ENCODE measurements at regions not wholly inside any gene's neighbourhood (a gene's known extent, or its start where the extent isn't known, plus 50 kb on each side); places are given as distances from the start of the nearest gene placed in this dataset.

GRCh38 chr9:82171271-82171670, 182.7 kb downstream of the SPATA31D1 start:
- H3K27me3 ChIP-seq (ENCODE audit: control insufficient read depth, insufficient read depth, low read length): no peaks in the 10 kb centered on the region
- no peaks in the 10 kb centered on the region for H3K36me3 ChIP-seq (ENCODE audit: control insufficient read depth, insufficient read depth, low read length)
- DNase-seq (ENCODE audit: low read depth): no peak
- no peak overlapping the region for H3K4me3 ChIP-seq (ENCODE audit: low read depth, low read length)
- TF ChIP-seq CTCF (IDR thresholded peaks at IDR 0.05; ENCODE audit: insufficient read depth, low read length, poor library complexity, severe bottlenecking): no peak

GRCh38 chr9:82180711-82181110, 192.1 kb downstream of the SPATA31D1 start:
- no peaks in the 10 kb centered on the region for H3K36me3 ChIP-seq (ENCODE audit: control insufficient read depth, insufficient read depth, low read length)
- TF ChIP-seq CTCF (IDR thresholded peaks at IDR 0.05; ENCODE audit: insufficient read depth, low read length, poor library complexity, severe bottlenecking): no peak
- H3K27me3 ChIP-seq (ENCODE audit: control insufficient read depth, insufficient read depth, low read length): no peaks in the 10 kb centered on the region
- no peak for DNase-seq (ENCODE audit: low read depth)
- H3K4me3 ChIP-seq (ENCODE audit: low read depth, low read length): no peak overlapping the region

GRCh38 chr9:82183181-82183860, 194.7 kb downstream of the SPATA31D1 start:
- no peak overlapping the region for H3K4me3 ChIP-seq (ENCODE audit: low read depth, low read length)
- no peak for DNase-seq (ENCODE audit: low read depth)
- no peaks in the 10 kb centered on the region for H3K36me3 ChIP-seq (ENCODE audit: control insufficient read depth, insufficient read depth, low read length)
- TF ChIP-seq CTCF (IDR thresholded peaks at IDR 0.05; ENCODE audit: insufficient read depth, low read length, poor library complexity, severe bottlenecking): no peak
- H3K27me3 ChIP-seq (ENCODE audit: control insufficient read depth, insufficient read depth, low read length): no peaks in the 10 kb centered on the region

- Histone ChIP-seq H3K4me3 (ENCODE audit: low read depth, low read length) (no peak overlapping the region), H3K27me3 (ENCODE audit: control insufficient read depth, insufficient read depth, low read length) (no peaks in the 10 kb centered on the region), H3K36me3 (ENCODE audit: control insufficient read depth, insufficient read depth, low read length) (no peaks in the 10 kb centered on the region)
- TF ChIP-seq CTCF (IDR thresholded peaks at IDR 0.05; ENCODE audit: insufficient read depth, low read length, poor library complexity, severe bottlenecking): no peak
- no peak for DNase-seq (ENCODE audit: low read depth)
Observed at GRCh38 chr9:82184524-82184923, 196.0 kb downstream of the SPATA31D1 start.

- Histone ChIP-seq H3K4me3 (ENCODE audit: low read depth, low read length) (no peak overlapping the region), H3K27me3 (ENCODE audit: control insufficient read depth, insufficient read depth, low read length) (no peaks in the 10 kb centered on the region), H3K36me3 (ENCODE audit: control insufficient read depth, insufficient read depth, low read length) (no peaks in the 10 kb centered on the region)
- no peak for TF ChIP-seq CTCF (IDR thresholded peaks at IDR 0.05; ENCODE audit: insufficient read depth, low read length, poor library complexity, severe bottlenecking)
- DNase-seq (ENCODE audit: low read depth): no peak
Observed at GRCh38 chr9:82188817-82189216, 200.2 kb downstream of the SPATA31D1 start.
